Stomach (tissue), 4 donors: ENCODE measurements at regions not wholly inside any gene's neighbourhood (a gene's known extent, or its start where the extent isn't known, plus 50 kb on each side); places are given as distances from the start of the nearest gene placed in this dataset.

Source experiments
- CTCF ChIP-seq, 7 experiments: fragments of 450-650 bp in 4 of 7; fragments of 200-600 bp in 3 of 7; sonication (generic) in 3 of 7; IDR thresholded peaks; one replicate each; pipeline ENCODE4 v1.5.1; 2016 to 2019; ENCODE audit warnings: antibody characterized with exemption in 7 of 7, control low read depth in 2 of 7, mild to moderate bottlenecking in 1 of 7
- POLR2A ChIP-seq, 4 donors: fragments of 450-650 bp; IDR thresholded peaks; one replicate each; pipeline ENCODE4 v1.6.1; 2016; ENCODE audit warnings: antibody characterized with exemption in 4 of 4, control low read depth in 2 of 4, mild to moderate bottlenecking in 1 of 4, moderate library complexity in 1 of 4

DNA sequence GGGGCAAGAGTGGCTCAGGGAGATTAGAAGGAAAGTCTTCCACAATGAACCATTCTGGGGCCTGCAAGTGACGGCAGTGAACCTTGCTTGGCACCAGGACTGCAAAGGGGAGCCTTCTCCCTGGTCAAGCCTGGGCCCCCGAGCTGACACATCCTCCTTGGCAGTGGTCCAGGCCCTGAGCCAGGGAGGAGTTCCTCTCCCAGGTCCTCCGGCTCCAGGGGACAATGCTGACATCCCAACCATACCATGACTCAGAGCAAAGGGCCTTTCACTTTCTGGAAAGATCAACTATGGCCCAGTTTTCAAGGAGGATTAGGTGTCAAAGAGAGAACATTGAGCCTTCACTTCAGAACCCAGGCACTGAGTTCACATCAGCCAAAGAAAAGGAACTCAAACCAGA lies 756.5 kb upstream of the TBX3 start:
- TF ChIP-seq CTCF (IDR thresholded peaks at IDR 0.05) (no peak), POLR2A (IDR thresholded peaks at IDR 0.05) (no peak)
